ENCODE measurements at regions not wholly inside any gene's neighbourhood (a gene's known extent, or its start where the extent isn't known, plus 50 kb on each side); places are given as distances from the start of the nearest gene placed in this dataset.

DNA sequence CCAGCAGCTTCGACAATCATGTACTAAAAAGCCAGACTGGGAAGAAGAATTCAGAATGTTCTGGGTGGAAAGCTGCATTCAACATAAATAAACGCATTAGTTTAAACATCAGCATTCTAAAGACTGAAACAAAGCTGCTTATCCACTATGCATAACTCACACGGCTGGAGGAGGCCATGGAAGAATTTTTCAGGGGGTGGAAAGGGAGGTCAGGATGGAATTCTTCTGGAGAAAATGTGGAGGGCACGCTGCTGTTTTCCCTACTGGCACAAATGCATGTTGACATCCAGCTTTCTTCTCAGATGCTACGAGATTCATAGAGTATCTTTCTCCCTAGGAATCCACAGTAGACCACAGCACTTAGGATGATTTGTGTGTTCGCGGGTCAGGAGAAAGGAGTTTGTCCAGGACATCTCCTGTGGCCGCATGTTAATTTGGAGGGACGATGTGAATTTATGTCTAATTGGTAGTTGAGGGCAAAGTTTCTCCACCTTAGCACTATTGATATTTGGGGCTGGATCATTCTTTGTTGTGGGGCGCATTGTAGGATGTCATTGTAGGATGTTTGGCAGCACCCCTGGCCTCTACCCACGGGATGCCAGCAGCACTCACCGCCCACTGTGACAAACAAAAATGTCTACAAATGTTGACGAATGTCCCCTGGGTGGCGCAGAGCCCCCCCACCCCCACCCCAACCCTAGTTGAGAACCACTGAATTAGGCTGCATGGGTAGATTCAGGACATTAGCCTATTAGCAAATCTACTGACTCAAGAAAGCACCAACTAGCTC, 86.5 kb upstream of the KAZN start:
- no peak for FAIRE-seq

DNA sequence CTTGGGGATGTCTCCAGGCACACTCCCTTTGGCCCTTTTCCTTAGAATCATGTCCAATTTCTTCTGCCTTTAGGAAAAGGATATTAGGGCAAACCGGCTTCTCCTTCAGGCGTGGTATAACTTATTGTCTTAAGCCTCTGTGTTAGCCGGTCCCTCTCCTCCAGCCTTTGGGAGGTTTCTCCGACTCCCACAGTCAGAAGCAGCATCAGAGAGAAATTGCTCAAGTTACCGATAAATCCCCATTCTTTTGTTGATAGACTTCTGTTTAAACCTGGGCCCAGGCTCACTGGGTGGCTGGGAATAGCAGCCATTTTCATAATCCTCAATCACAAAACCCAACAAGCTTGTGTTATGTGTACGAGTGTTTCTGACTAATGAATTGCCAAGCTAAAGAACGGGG, 85.4 kb upstream of the KAZN start:
- no peak for FAIRE-seq

DNA sequence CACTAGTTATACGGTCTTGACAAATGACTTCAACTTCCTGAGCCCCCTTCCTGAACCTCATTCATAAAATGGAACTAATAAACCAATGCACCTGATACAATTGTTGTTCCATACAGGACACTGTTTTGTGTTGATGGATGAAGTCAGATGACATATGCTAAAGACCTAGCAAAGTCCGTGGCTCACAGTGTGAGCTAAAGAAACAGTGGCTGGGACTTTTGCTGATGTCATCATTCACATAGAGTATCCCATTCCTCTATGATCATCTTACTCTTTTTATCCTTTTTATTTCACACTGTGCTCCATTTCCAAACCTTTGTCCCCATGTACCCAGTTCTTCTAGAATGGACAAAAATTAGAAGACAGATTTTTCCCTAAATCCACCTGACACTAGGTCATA, 83.7 kb upstream of the KAZN start:
- FAIRE-seq: no peak

DNA sequence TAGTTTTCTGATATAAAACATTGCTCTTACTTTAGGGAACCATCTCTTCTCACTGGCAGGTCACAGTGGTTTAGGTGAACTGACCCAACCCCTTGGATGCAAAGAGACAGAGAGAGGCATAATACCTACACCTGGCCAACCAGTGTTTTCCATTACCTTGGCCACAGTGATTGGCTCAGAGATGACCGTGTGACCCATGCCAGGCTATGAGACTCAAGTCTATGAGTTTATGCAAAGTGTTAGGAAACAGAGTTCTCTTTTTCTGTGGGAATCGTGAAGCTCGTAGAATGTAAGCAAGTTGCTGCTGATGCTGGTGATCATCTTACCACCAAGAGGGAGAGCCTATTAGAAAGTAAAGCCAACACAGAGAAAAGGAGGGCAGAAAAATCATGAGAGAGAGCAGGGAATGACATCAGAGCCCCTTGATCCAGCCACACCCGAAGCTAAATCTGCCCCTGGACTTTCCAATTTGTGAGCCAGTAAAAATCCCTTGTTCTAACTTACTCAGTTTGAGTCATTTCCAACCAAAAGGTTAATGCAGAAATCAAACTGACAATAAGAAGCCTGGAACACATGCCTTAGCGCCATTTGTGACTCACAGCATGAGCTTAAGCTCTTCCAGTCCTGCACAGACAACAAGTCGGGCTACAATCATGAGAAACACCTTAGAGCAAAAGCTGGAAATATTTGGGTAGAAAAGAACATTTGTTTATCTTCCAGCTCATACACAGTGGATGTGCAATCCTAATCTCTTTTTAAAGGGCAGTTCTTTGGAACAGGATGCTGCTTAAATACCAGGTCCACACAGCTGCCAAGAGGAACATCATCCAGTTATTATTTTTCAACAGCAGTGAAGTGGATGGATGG, 81.3 kb upstream of the KAZN start:
- no peak for FAIRE-seq

DNA sequence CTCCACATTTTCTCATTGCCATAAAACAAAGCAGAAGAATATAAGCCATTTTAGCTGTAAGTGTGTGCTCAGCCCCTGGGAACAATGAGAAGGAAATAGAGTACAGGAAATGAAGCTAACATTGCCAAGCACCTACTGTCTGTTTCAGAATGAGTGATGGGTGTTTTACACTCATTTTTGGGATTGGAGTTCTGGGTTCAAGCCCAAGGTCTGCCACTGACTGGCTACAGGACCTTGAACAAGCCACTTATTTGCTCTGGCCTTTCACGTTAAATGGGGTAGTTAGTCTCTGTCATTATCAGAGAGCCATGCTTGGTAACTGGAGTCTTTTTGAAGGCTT, 80.7 kb upstream of the KAZN start:
- FAIRE-seq: no peak

DNA sequence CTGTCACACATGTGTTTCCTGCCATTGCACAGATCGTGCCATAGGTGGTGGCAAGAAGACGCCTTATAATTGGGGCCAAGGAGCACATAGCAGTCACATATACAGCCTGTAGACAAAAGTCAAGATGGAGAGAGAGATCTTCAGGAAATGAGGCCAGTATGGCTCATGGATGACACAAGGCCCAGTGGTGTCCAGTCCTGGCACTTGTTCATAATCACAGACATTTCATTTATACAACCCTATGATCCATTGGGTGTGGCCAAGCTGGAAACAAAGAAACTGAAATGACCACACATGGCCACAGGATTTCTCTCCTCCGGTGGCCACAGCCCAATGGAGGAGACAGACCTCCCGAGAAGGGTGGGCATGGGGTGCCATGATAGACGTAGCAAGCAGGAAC, 78.5 kb upstream of the KAZN start:
- no peak for FAIRE-seq

DNA sequence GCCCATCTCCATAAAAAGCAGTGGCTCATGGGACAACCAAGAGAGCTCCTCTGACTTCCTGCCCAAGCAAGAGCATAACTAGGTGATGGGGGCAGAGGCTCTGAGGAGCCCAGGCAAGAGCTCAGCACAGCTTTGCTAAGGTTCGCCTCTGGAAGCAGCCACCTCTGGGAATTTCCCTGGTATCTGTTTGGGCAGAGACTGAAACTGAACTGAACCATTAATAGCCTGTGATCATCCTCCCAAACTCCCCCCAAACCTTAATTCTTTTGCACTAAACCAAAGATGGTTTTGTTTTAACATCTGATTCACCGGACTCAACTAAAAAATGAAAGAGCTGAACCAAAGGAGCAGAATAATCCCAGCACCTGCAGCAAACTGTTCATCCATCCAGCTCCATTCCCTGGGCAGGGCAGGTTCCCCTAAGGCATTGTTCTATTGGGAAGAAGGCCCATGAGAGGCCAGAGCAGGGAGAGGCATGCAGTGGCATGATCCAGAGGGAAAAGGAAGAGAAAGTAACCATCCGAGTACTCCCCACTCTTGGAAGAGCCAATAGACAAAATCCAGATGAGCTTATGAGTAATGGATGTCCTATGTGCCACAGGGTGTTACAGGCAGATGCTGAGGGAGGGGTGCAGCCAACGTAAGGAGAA, 77.8 kb upstream of the KAZN start:
- no peak for FAIRE-seq

DNA sequence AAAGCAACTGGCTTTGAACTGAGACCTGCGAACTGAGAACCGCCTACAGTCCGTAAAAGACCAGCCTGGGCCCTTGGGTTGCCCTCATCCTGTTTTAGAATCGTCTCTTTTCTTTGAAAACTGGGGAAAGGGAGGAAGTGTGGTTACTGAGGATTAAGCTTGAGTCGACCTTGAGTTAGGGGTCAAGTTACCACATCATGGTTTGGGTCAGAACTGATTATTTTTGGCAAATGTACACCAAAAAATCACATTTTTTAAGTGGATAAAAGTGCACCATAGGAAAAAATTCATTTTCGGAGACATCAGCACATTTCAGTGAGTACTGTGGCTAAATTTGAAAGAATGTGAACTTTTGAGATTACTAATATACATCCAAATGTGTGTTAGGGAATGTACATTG, 76.9 kb upstream of the KAZN start:
- FAIRE-seq: no peak

DNA sequence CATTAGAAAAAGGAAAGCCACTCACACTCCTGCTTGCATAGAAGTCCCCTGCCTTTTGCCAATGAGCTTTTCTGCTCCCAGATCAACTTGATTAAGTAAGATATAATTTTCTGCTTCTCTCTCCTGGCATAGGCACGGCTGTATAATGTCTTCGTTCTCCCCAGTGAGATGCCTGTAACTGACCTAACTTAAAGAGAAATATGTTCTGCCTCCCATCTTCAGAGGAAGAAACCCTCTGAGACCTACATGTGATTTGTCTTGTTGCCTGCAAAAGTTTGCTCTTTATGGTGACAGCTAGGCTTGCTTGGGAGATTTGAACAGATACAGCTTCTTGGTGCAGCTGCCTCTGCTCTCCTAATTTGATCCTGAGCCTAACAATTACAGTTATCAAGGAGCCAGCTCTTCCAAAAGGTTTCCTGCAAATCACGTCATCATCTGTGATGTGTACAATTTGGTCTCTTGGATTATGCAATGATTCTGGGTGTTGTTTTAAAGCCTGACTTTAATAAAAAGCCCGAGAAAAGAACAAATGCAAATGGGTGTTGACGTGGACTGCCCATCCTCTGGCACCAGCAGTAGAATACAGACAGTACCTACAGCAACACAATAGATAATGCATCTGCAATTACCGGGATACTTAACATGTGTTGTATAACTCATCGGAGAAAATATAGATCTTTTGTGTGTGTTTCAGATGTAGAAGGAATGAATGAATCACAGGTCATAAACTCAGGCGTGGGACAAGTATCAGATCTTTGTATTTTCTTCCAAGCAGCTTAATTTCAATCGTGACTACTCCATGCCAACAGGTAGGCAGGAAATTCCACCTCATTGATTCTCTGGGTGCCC, 76.2 kb upstream of the KAZN start:
- FAIRE-seq: no peak

DNA sequence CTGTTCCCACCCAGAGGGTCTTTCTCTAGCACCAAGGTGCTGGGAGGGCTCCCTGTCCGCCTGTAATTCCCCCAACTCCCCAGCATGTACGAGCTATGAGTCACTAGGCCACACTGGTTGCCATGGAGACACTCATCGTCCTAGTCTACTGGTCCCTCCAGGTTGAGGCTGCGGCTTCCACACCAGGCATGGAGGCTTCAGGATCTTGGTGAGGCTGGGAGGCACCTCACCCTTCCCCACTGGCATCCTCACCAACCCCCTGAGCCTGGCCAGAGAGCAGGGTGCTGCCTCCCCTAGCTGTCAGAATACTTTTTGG, 75.6 kb upstream of the KAZN start:
- no peak for FAIRE-seq

DNA sequence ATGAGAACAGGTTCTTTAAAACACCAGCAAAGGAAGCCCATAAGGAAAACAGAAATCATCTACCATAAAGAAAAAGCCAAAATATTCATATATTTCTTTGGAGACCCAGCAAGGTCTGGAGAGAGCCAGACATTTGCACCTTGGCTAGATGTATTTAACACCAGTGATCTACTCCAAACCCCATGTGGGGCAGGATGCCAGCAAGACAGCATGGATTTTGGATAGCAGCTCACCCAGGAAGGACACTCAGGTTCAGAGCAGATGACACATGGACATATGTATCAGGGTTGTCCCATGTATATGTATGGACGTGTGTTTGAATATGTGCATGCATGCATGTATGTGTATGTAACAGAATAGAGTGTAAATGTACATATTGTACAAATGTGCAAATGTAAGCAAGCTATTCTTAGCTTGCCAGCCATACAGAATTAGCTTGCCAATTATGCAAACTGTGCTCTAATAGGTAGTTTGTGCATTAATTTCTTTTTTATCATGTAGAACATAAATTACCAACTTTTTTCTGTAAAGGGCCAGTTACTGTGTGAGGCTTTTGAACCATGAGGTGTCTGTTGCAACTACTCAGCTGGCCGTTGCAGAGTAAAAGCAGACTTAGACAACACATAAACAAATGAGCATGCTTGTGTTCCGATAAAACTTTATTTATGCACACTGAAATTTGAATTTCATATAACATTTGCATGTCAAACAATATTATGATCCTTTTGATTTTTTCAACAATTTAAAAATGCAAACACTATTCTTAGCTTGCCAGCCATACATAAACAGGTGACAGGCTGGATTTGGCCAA, 73.5 kb upstream of the KAZN start:
- no peak for FAIRE-seq

DNA sequence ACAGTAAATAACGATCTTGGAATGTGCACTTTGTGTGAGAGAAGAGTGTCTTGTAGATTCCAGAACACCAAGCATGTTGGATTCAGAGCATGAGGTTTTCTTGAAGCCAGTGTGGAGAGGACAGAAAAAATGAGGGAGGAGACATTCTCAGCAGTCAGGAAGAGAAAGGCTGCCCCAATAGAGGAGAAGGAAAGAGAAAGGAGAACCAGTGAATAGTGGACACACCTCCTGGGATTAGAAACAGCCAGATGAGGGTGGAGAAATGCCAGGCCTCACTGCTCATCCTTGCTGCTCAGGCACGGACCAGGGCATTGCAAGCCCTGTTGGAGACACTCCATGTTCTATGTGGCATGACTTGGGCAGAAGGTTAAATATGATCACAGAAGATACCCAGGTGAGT, 69.0 kb upstream of the KAZN start:
- FAIRE-seq: no peak

DNA sequence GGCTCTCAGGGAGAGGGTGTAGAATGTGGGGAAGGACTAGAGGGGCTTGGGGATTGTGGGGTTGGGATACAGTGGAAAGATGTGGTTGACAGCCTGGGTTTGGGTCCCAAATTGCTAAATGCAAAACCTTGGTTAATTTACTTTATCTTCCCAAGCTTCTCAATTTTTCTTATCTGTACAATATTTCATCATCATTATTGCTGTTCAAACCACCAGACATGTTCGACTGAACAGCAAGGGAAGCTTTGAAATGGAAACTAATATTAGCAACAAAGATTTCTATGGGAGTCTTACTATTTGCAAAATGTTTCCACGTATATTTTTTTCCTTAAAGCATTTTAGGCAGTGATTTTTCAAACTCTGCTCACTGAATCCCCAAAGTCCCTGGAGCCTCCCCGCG, 67.0 kb upstream of the KAZN start:
- no peak for FAIRE-seq

DNA sequence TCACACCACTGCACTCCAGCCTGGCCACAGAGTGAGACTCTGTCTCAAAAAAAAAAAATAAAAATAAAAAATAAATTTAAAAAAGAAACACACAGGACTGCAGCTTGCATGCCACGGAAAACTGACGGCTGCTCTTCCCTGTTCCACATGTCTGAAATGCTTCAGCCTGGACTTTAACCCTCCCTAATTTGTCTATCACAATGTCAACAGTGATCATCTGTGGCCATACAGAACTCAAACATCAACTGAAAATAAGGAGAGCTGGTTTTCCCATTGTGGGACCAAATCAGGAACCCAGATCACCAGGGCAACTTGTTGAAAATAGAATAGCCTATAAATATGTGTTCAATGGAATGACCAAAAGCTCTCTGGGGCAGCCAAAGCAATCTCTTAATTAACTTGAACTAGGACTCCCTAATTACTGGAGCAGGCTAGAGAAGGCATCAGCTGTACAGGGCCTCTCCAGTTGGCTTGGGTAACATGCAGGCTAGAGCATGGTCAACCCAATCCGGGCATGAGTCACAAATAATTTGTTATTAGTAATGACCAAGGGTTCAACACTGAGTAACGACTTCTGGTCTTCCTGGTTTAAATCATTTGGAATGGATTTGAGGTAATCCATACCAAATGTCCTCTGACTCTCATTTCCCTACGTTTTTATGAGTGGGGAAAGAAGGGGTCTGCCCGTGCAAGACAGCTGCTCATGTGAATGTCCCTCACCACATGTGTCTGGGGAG, 62.7 kb upstream of the KAZN start:
- no peak for FAIRE-seq

DNA sequence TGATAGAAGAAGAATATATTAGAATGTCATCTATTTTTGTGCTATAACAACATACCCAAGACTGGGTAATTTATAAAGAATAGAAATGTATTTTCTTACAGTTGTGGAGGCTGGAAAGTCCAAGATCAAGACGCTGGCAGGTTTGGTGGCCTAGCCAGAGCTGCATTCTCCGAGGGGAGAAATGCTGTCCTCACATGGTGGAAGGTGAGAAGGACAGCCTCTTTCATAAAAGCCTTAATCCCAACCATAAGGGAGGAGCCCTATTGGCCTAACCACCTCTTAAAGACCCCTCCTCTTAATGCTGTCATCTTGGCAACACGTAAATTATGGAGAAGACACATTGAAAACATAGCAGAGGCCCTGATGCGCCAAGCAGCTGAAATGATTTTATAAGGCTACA, 60.1 kb upstream of the KAZN start:
- FAIRE-seq: no peak

DNA sequence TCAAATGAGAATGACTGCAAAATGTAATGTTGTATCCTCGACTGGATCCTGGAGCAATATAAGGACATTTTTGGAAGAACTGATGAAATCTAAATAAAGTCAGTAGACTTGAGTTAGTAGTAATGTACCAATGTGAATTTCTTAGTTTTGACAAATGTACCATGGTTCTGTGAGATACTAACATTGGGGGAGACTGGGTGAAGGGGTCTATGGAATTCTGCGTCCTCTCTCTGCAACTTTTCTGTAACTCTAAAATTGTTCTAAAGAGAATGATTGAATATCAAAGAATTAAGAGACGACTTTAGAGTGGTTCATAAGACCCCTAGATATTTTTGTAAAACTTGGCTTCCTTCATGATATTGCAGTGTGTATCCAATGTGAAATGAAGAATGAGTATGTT, 59.2 kb upstream of the KAZN start:
- no peak for FAIRE-seq

DNA sequence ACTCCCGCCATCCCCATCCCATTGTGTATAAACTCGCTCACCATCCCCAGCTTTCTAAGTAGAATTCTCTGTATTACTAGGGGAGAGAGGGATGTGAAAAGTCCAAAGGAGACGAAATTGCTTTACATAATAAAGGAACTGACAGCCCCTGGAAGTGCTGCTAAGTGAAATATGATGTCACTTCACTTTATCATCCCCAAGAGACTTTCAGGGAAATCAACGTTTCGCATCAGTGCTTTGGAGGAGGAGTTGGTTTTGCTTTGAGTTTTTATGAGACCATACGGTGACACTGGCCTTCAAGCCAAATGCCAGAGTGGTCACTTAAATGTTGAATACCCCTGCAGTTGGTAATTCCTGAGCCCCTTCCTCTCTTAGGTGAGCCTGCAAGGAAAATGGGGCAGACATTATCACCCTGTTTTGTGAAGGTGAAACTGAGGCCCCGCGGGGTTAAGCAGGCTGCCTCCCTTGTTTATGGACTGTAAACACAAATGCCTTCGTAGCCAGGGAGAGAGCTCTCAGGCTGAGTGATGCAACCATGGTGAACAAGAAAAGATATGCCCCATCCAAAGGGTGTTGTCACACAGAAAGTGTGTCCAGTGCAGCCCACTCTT, 58.4 kb upstream of the KAZN start:
- no peak for FAIRE-seq

DNA sequence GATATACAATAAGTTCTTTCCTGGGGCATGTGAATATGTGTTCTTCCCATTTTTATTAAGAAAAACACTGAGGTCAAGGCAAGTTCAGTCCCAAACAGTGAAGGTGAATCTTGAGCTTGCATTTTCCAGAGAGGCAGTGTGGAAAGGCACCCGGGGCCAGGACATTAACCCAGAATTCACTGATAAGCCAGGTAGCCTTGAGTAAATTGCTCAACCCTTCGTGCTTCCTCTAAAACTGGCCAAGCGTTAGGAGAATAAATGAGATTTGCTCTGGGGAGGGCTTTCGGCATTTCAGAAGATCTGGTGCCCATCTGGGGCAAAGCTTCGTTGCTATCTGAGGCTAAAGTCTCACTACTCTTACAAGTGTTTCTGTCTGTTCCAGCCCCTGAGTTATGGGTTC, 57.1 kb upstream of the KAZN start:
- FAIRE-seq: no peak

DNA sequence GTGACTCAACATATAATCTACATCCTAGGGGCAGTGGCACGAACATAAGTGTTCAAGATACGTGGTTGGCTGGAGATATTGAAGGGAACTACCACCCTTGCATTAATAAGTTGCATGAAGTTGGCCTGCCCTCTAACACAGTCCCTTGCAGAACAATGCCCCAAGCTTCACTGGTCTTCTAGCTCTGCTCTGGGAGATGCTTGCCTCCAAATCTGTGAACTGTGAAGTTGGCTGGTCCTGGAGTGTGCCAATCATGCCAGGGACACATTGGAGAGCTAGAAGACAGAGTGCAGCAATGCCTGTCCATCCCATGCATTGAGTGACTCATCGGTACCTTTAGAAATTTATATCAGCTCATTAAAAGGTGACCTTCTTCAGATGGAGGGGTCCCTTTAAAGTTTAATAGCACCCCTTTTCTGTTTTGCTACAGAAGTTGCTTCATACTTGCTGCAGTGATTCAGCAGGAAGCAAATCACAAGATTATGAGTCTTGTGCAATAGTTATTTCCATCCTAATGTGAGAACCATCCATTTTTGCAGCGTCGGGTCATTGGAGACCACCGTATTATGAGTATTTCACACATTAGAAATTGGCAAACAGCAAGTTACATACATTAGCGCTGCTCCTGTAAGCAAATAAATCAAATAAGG, 55.2 kb upstream of the KAZN start:
- FAIRE-seq: no peak

DNA sequence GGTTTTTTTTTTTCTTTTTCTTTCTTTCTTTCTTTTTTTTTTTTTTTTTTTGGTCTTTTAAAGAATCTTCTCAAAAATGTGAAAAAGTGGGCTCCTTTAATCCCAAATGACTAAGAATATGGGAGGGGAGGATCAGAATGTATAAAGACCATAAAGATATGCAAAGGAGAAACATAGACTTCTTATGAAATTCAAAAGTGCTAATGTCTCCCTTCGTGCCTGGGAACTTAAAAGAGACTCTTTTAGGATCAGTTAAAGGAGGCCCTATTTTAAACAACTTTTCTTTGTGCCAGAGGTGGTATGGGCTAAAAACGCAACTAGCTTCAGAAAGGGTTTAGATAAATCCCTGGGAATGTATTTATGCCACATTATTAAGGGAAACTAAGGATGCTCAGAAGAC, 54.2 kb upstream of the KAZN start:
- no peak for FAIRE-seq

Measured in endometrium (tissue), 2 donors.